Left ventricle myocardium inferior (tissue), 1 donor: ENCODE measurements at regions not wholly inside any gene's neighbourhood (a gene's known extent, or its start where the extent isn't known, plus 50 kb on each side); places are given as distances from the start of the nearest gene placed in this dataset.

Experiments
- DNase-seq: peaks from one replicate; pipeline ENCODE4 v3.0.0-alpha.2; 2020
- H3K27ac ChIP-seq: fragments of 200-600 bp; replicated peaks from 2 replicates; pipeline ENCODE4 v1.8.0; 2021
- H3K27me3 ChIP-seq: fragments of 200-600 bp; 2 replicates; pipeline ENCODE4 v1.8.0; 2021; ENCODE audit warnings: low read depth
- H3K36me3 ChIP-seq: fragments of 200-600 bp; 2 replicates; pipeline ENCODE4 v1.8.0; 2021
- H3K4me1 ChIP-seq: fragments of 200-600 bp; 2 replicates; pipeline ENCODE4 v1.8.0; 2021
- H3K4me3 ChIP-seq: fragments of 200-600 bp; 2 replicates; pipeline ENCODE4 v1.8.0; 2021; ENCODE audit warnings: mild to moderate bottlenecking, moderate library complexity
- H3K9me3 ChIP-seq: fragments of 200-600 bp; replicated peaks from 2 replicates; pipeline ENCODE4 v1.8.0; 2021
- intact Hi-C: fragments of 100-400 bp; cut with micrococcal nuclease; formaldehyde crosslinking; loops from one replicate; pipeline ENCODE4 v1.11.0; 2022
- TF ChIP-seq, protein P1 (sequence below): fragments of 200-600 bp; IDR thresholded peaks from 2 replicates; pipeline ENCODE4 v1.8.0; 2021; ENCODE audit warnings: antibody characterized with exemption, mild to moderate bottlenecking, borderline replicate concordance
- donor health status: DM: no; HTN: yes; CAD: no; lungs with severe emphysema.

GRCh38 chr12:58393152-58393551, 451.8 kb downstream of the ATP23 start:
- no peak for DNase-seq
- H3K27me3 ChIP-seq, result no peaks in the 10 kb centered on the region
- TF ChIP-seq, protein P1, sequence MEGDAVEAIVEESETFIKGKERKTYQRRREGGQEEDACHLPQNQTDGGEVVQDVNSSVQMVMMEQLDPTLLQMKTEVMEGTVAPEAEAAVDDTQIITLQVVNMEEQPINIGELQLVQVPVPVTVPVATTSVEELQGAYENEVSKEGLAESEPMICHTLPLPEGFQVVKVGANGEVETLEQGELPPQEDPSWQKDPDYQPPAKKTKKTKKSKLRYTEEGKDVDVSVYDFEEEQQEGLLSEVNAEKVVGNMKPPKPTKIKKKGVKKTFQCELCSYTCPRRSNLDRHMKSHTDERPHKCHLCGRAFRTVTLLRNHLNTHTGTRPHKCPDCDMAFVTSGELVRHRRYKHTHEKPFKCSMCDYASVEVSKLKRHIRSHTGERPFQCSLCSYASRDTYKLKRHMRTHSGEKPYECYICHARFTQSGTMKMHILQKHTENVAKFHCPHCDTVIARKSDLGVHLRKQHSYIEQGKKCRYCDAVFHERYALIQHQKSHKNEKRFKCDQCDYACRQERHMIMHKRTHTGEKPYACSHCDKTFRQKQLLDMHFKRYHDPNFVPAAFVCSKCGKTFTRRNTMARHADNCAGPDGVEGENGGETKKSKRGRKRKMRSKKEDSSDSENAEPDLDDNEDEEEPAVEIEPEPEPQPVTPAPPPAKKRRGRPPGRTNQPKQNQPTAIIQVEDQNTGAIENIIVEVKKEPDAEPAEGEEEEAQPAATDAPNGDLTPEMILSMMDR, result no peak
- no peak overlapping the region for H3K4me3 ChIP-seq
- intact Hi-C loops, result no loop called here
- H3K36me3 ChIP-seq, result no peaks in the 10 kb centered on the region
- no peak overlapping the region for H3K27ac ChIP-seq
- H3K9me3 ChIP-seq, result no peaks in the 10 kb centered on the region
- H3K4me1 ChIP-seq, result no peaks in the 10 kb centered on the region

- H3K4me3 ChIP-seq, result no peak overlapping the region
- H3K36me3 ChIP-seq, result no peaks in the 10 kb centered on the region
- intact Hi-C loops, result no loop called here
- no peaks in the 10 kb centered on the region for H3K27me3 ChIP-seq
- peaks cover 6% of the 10 kb centered on the region for H3K9me3 ChIP-seq
- H3K4me1 ChIP-seq, result no peaks in the 10 kb centered on the region
- DNase-seq, result no peak
- TF ChIP-seq, protein P1, result no peak
- no peak overlapping the region for H3K27ac ChIP-seq
Measured at GRCh38 chr12:58395056-58395455, 453.7 kb downstream of the ATP23 start.

DNA sequence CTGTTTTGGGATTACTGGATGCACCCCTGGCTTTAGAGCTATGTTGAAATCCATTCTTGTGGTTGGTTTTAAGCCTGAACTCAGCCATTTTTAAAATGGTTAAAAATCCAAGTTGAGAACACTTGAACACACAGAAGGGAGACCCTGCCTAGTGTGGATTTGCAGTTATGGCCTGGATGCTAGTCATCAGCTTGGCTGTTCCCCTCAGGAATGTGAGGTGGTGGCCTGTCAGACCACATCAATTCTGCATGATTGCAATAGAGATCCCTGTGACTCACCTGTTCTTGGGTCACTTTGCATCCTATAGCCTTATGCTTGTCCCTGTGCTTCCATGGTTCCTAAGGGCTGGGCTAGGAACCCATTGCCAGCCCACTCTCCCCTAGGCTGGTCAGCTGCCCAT, 454.1 kb downstream of the ATP23 start:
- Histone ChIP-seq H3K27me3 (no peaks in the 10 kb centered on the region), H3K4me3 (no peak overlapping the region), H3K27ac (no peak overlapping the region), H3K36me3 (no peaks in the 10 kb centered on the region), H3K9me3 (peaks cover 11% of the 10 kb centered on the region), H3K4me1 (no peaks in the 10 kb centered on the region)
- intact Hi-C loops, result no loop called here
- TF ChIP-seq, protein P1, result no peak
- DNase-seq, result no peak

GRCh38 chr12:58396239-58396638, 454.9 kb downstream of the ATP23 start:
- DNase-seq, result no peak
- Histone ChIP-seq H3K27ac (no peak overlapping the region), H3K27me3 (no peaks in the 10 kb centered on the region), H3K9me3 (peaks cover 16% of the 10 kb centered on the region), H3K4me1 (no peaks in the 10 kb centered on the region), H3K4me3 (no peak overlapping the region), H3K36me3 (no peaks in the 10 kb centered on the region)
- TF ChIP-seq, protein P1, result no peak
- intact Hi-C loops, result no loop called here

GRCh38 chr12:58405363-58405762, 464.0 kb downstream of the ATP23 start:
- TF ChIP-seq, protein P1, result no peak
- H3K9me3 ChIP-seq, result peaks cover 18% of the 10 kb centered on the region
- H3K27me3 ChIP-seq, result no peaks in the 10 kb centered on the region
- no peaks in the 10 kb centered on the region for H3K36me3 ChIP-seq
- no peaks in the 10 kb centered on the region for H3K4me1 ChIP-seq
- H3K27ac ChIP-seq, result no peak overlapping the region
- intact Hi-C loops, result no loop called here
- no peak overlapping the region for H3K4me3 ChIP-seq
- no peak for DNase-seq

- intact Hi-C loops, result no loop called here
Measured at GRCh38 chr12:58408516-58408915, 467.1 kb downstream of the ATP23 start.

More at GRCh38 chr12:58408516-58408915, 467.1 kb downstream of the ATP23 start:
- H3K36me3 ChIP-seq, result no peaks in the 10 kb centered on the region
- no peak overlapping the region for H3K27ac ChIP-seq
- H3K9me3 ChIP-seq, result no peaks in the 10 kb centered on the region
- H3K4me3 ChIP-seq, result no peak overlapping the region
- H3K27me3 ChIP-seq, result no peaks in the 10 kb centered on the region
- DNase-seq, result no peak
- TF ChIP-seq, protein P1, result no peak
- peaks cover 15% of the 10 kb centered on the region for H3K4me1 ChIP-seq
